LHCN-M2 (cell line): ENCODE measurements at regions not wholly inside any gene's neighbourhood (a gene's known extent, or its start where the extent isn't known, plus 50 kb on each side); places are given as distances from the start of the nearest gene placed in this dataset.
A peak's percentile ranks its signal among the peaks of the same experiment; 100 is the strongest.

Experiments
- DNase-seq: peaks from one replicate; pipeline ENCODE4 v3.0.0-alpha.2; 2012; ENCODE audit warnings: low read depth

GRCh38 chrX:9341291-9342201, 123.3 kb upstream of the TBL1X start:
- peak; percentile 52 for DNase-seq

- DNase-seq = peak; percentile 77
Observed at GRCh38 chrX:9342561-9343051, 122.3 kb upstream of the TBL1X start.

GRCh38 chrX:9343971-9344370, 120.9 kb upstream of the TBL1X start:
- DNase-seq = no peak

GRCh38 chrX:9345957-9346356, 118.9 kb upstream of the TBL1X start:
- no peak for DNase-seq

- peak; percentile 28 for DNase-seq
Observed at GRCh38 chrX:9349572-9350494, 115.0 kb upstream of the TBL1X start.

- DNase-seq = no peak
Observed at GRCh38 chrX:9351126-9351525, 113.7 kb upstream of the TBL1X start.

GRCh38 chrX:9352243-9352642, 112.6 kb upstream of the TBL1X start:
- DNase-seq = no peak

- peak; percentile 60 for DNase-seq
Observed at GRCh38 chrX:9352694-9353411, 112.0 kb upstream of the TBL1X start.

GRCh38 chrX:9354918-9355317, 109.9 kb upstream of the TBL1X start:
- no peak for DNase-seq

GRCh38 chrX:9355739-9356138, 109.1 kb upstream of the TBL1X start:
- no peak for DNase-seq

GRCh38 chrX:9356846-9357245, 108.0 kb upstream of the TBL1X start:
- DNase-seq = peak; percentile 17

GRCh38 chrX:9357518-9358114, 107.2 kb upstream of the TBL1X start:
- DNase-seq = no peak

GRCh38 chrX:9362363-9362928, 102.4 kb upstream of the TBL1X start:
- no peak for DNase-seq

- DNase-seq = no peak
Observed at GRCh38 chrX:9367421-9367820, 97.4 kb upstream of the TBL1X start.

GRCh38 chrX:9368262-9368661, 96.6 kb upstream of the TBL1X start:
- DNase-seq = no peak

GRCh38 chrX:9369802-9370291, 95.0 kb upstream of the TBL1X start:
- peak; percentile 63 for DNase-seq

GRCh38 chrX:9370893-9371292, 94.0 kb upstream of the TBL1X start:
- DNase-seq = no peak

GRCh38 chrX:9372866-9373265, 92.0 kb upstream of the TBL1X start:
- DNase-seq = no peak

GRCh38 chrX:9373789-9374188, 91.1 kb upstream of the TBL1X start:
- DNase-seq = no peak

- DNase-seq = no peak
Observed at GRCh38 chrX:9374555-9374954, 90.3 kb upstream of the TBL1X start.

GRCh38 chrX:9376111-9376510, 88.7 kb upstream of the TBL1X start:
- DNase-seq = no peak
